ENCODE measurements at regions not wholly inside any gene's neighbourhood (a gene's known extent, or its start where the extent isn't known, plus 50 kb on each side); places are given as distances from the start of the nearest gene placed in this dataset.

DNA sequence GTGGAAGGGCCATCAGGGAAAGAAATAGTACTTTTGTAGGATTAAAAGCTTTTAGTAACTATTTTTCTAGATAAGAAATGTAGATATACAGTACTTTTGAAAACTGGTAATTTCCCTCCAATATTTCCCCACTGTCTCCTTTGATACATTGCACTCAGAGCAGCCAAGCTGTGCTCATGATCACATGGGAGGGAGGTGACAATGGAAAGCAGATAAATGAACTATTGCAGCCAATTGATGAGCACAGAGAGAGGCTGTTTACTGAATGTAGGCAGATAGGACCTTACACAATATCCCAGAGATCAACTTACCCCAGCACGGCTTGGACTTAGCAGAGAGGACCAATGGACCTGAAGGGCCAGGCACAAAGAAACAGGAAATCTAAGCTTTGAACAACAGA, 178.0 kb upstream of the NREP start:
- TF ChIP-seq POLR2AphosphoS5 (IDR thresholded peaks at IDR 0.05; ENCODE audit: insufficient read depth, low read depth, low read length): no peak
- no peak for TF ChIP-seq GATA2 (IDR thresholded peaks at IDR 0.05; ENCODE audit: insufficient read depth, insufficient read length, low read depth, low read length)
- TF ChIP-seq FOS (IDR thresholded peaks at IDR 0.05; ENCODE audit: borderline replicate concordance, insufficient read depth, low read length): no peak
- no peak for TF ChIP-seq JUN (IDR thresholded peaks at IDR 0.05; ENCODE audit: borderline replicate concordance, insufficient read depth, insufficient read length, low read depth)
- no peak for TF ChIP-seq MYC (IDR thresholded peaks at IDR 0.05; ENCODE audit: low read depth, low read length)
- no peak for TF ChIP-seq POLR2A (IDR thresholded peaks at IDR 0.05; ENCODE audit: low read depth, low read length)
- TF ChIP-seq CTCF (IDR thresholded peaks at IDR 0.05; ENCODE audit: extremely low read depth in 1 of 2, insufficient read depth in 1 of 2, low read depth in 1 of 2, low read length in 2 of 2): no peak
- TF ChIP-seq, protein P1, sequence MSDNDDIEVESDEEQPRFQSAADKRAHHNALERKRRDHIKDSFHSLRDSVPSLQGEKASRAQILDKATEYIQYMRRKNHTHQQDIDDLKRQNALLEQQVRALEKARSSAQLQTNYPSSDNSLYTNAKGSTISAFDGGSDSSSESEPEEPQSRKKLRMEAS (IDR thresholded peaks at IDR 0.05; ENCODE audit: insufficient read depth, insufficient read length): no peak
- TF ChIP-seq EZH2 (IDR thresholded peaks at IDR 0.05; ENCODE audit: borderline replicate concordance, low read depth, low read length, severe bottlenecking): no peak
- no peaks in the 10 kb centered on the region for H3K79me2 ChIP-seq (ENCODE audit: control insufficient read depth, insufficient read depth, low read length)
- ChIA-PET CTCF (interaction anchor here (0.6 kb wide), 1 partner anchor 12 kb away, joined by 3 read pairs; no protein-coding TSS in a partner anchor), POLR2A (no interaction called here)
- no peak overlapping the region for H2AFZ ChIP-seq (ENCODE audit: low read depth, low read length)
- intact Hi-C loops (cut with micrococcal nuclease) (no loop called here), dilution Hi-C loops (cut with MboI; ENCODE audit: extremely low pct_ligation_motif_present, low sequenced_read_pairs) (no loop called here)
- H3K4me1 ChIP-seq (ENCODE audit: control insufficient read depth, extremely low read depth, insufficient read depth, low read length): no peaks in the 10 kb centered on the region
- BruUV-seq (replicated peaks): no TSS peak
- peaks cover 0 to 3% of the 10 kb centered on the region in 2 experiments for H3K27me3 ChIP-seq (ENCODE audit: control insufficient read depth in 2 of 2, insufficient read depth in 2 of 2, low read length in 2 of 2)
- no peak overlapping the region for H3K4me2 ChIP-seq (ENCODE audit: insufficient read depth, low read length)
- H3K9me3 ChIP-seq (replicated peaks; ENCODE audit: control insufficient read depth, insufficient read depth, low read length): no peaks in the 10 kb centered on the region
- FAIRE-seq: no peak
- no peak for DNase-seq (ENCODE audit: low read depth, low spot score)
- no peak overlapping the region for H3K27ac ChIP-seq (ENCODE audit: insufficient read depth, low read depth, low read length)
- no peak overlapping the region for H3K4me3 ChIP-seq (replicated peaks in 1 of 3; ENCODE audit: insufficient read depth in 1 of 3, low read depth in 1 of 3, low read length in 3 of 3)
- H3K9me1 ChIP-seq (replicated peaks; ENCODE audit: control insufficient read depth, extremely low read depth, insufficient read depth, low read length): no peaks in the 10 kb centered on the region
- H4K20me1 ChIP-seq (replicated peaks; ENCODE audit: control insufficient read depth, extremely low read depth, insufficient read depth, low read length): no peaks in the 10 kb centered on the region
- no peak overlapping the region for H3K9ac ChIP-seq (replicated peaks; ENCODE audit: extremely low read depth, insufficient read depth, low read length)
- H3K36me3 ChIP-seq (ENCODE audit: control insufficient read depth in 2 of 2, extremely low read depth in 1 of 2, insufficient read depth in 2 of 2, low read length in 2 of 2): no peaks in the 10 kb centered on the region
